ENCODE measurements at regions not wholly inside any gene's neighbourhood (a gene's known extent, or its start where the extent isn't known, plus 50 kb on each side); places are given as distances from the start of the nearest gene placed in this dataset.

- TF ChIP-seq CTCF (IDR thresholded peaks at IDR 0.05; ENCODE audit: insufficient read depth, low read depth, low read length) (no peak), EZH2 (IDR thresholded peaks at IDR 0.05; ENCODE audit: insufficient read depth, low read length) (no peak)
Measured at GRCh38 chr5:45793638-45794532, 97.7 kb upstream of the HCN1 start.

All from astrocyte (in vitro differentiated cells and primary cell).